Progenitor cell of endocrine pancreas (in vitro differentiated cells): ENCODE measurements at regions not wholly inside any gene's neighbourhood (a gene's known extent, or its start where the extent isn't known, plus 50 kb on each side); places are given as distances from the start of the nearest gene placed in this dataset.

Experiments used
- DNase-seq: peaks from one replicate; pipeline ENCODE4 v3.0.0; 2021; ENCODE audit warnings: low spot score; ENCODE audit not compliant: unreplicated experiment
- H3K27ac Mint-ChIP-seq: 2 replicates; pipeline ENCODE4 v1.8.0; 2021; ENCODE audit warnings: mild to moderate bottlenecking, moderate library complexity, mixed read lengths
- H3K27me3 Mint-ChIP-seq: 2 replicates; pipeline ENCODE4 v1.8.0; 2021; ENCODE audit warnings: mixed read lengths
- H3K36me3 Mint-ChIP-seq: 2 replicates; pipeline ENCODE4 v1.8.0; 2022; ENCODE audit warnings: mixed read lengths; ENCODE audit not compliant: insufficient read depth
- H3K4me1 Mint-ChIP-seq: 2 replicates; pipeline ENCODE4 v1.8.0; 2021; ENCODE audit warnings: low read depth, mixed read lengths
- H3K4me3 Mint-ChIP-seq: 2 replicates; pipeline ENCODE4 v1.8.0; 2021; ENCODE audit warnings: low read depth, mild to moderate bottlenecking, moderate library complexity, mixed read lengths
- H3K9me3 Mint-ChIP-seq: 2 replicates; pipeline ENCODE4 v1.8.0; 2021; ENCODE audit warnings: low read depth, mixed read lengths
- TF ChIP-seq, protein P1 (sequence below): fragments of 200-600 bp; sonication (generic); IDR thresholded peaks from one replicate; pipeline ENCODE4 v1.5.0; 2021; ENCODE audit warnings: antibody characterized with exemption, mild to moderate bottlenecking; ENCODE audit not compliant: unreplicated experiment

GRCh38 chr7:81167934-81168333 is 249.1 kb upstream of the SEMA3C start:
- H3K4me3 Mint-ChIP-seq, result no peak overlapping the region
- peaks cover 10% of the 10 kb centered on the region for H3K4me1 Mint-ChIP-seq
- TF ChIP-seq, protein P1, sequence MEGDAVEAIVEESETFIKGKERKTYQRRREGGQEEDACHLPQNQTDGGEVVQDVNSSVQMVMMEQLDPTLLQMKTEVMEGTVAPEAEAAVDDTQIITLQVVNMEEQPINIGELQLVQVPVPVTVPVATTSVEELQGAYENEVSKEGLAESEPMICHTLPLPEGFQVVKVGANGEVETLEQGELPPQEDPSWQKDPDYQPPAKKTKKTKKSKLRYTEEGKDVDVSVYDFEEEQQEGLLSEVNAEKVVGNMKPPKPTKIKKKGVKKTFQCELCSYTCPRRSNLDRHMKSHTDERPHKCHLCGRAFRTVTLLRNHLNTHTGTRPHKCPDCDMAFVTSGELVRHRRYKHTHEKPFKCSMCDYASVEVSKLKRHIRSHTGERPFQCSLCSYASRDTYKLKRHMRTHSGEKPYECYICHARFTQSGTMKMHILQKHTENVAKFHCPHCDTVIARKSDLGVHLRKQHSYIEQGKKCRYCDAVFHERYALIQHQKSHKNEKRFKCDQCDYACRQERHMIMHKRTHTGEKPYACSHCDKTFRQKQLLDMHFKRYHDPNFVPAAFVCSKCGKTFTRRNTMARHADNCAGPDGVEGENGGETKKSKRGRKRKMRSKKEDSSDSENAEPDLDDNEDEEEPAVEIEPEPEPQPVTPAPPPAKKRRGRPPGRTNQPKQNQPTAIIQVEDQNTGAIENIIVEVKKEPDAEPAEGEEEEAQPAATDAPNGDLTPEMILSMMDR, result no peak
- H3K27me3 Mint-ChIP-seq, result no peaks in the 10 kb centered on the region
- no peak for DNase-seq
- H3K27ac Mint-ChIP-seq, result no peak overlapping the region
- peaks cover 3% of the 10 kb centered on the region for H3K9me3 Mint-ChIP-seq
- H3K36me3 Mint-ChIP-seq, result peaks cover 1% of the 10 kb centered on the region

DNA sequence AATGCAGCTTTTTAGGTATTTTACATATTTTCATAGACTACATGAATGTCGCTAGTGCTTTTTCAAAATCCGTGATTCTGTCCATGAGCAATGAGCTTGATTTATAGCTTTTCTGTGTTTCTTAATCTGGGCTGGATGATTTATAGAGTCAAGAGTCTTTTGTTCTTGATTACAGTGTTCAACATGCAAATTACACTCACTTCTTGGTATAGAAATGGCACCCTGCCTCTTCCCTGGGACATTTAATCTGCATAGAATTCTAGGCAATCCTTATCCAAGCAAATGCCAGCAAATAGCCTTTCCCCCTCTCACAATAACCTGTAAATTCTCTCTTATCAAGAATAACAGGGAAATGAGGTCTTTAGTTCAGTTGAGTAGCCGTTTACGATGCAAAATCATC is 246.2 kb upstream of the SEMA3C start:
- H3K27me3 Mint-ChIP-seq, result no peaks in the 10 kb centered on the region
- no peak overlapping the region for H3K4me3 Mint-ChIP-seq
- peaks cover 12% of the 10 kb centered on the region for H3K4me1 Mint-ChIP-seq

GRCh38 chr7:81162771-81163525 is 244.1 kb upstream of the SEMA3C start:
- peaks cover 8% of the 10 kb centered on the region for H3K36me3 Mint-ChIP-seq
- peaks cover 21% of the 10 kb centered on the region for H3K4me1 Mint-ChIP-seq
- no peak for DNase-seq
- H3K27me3 Mint-ChIP-seq, result no peaks in the 10 kb centered on the region
- H3K4me3 Mint-ChIP-seq, result no peak overlapping the region
- TF ChIP-seq, protein P1, result no peak
- H3K9me3 Mint-ChIP-seq, result peaks cover 11% of the 10 kb centered on the region
- H3K27ac Mint-ChIP-seq, result no peak overlapping the region

More for the DNA sequence above, 246.2 kb upstream of the SEMA3C start:
- no peak for DNase-seq
- H3K27ac Mint-ChIP-seq, result no peak overlapping the region
- TF ChIP-seq, protein P1, result no peak
- peaks cover 14% of the 10 kb centered on the region for H3K9me3 Mint-ChIP-seq
- peaks cover 7% of the 10 kb centered on the region for H3K36me3 Mint-ChIP-seq

- Mint-ChIP-seq H3K27ac (no peak overlapping the region), H3K27me3 (no peaks in the 10 kb centered on the region), H3K4me3 (no peak overlapping the region), H3K36me3 (peaks cover 8% of the 10 kb centered on the region), H3K4me1 (peaks cover 26% of the 10 kb centered on the region), H3K9me3 (peaks cover 11% of the 10 kb centered on the region)
- TF ChIP-seq, protein P1, result no peak
- no peak for DNase-seq
These were observed 243.4 kb upstream of the SEMA3C start for GRCh38 chr7:81162234-81162633.

DNA sequence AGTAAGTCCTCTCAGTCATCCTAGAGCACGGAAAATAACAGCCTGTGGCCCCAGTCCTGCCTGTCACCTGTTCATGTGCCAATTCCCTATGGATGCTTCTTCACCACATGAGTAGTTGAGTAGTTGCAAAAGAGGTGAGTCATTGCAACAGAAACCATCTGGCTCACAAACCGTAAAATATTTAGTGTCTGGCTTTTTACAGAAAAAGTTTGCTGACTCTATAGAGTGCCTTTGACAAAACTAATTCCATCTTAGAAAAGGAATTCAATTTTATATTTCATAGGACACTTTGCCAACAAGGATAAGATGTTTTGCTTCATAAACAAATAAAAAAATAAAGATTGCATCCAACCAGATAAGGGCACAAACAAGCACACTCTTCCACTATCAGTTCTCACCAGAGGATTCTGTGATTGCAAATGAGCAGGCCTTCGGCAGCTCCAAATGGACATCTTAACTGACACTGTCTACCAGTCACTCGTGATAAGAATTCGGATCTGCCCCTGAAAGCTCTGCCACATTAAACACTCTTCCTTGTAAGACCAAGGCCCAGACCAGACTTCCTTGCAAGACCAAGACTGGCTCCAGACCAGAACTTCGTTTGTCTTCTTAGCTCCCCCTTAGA is 242.7 kb upstream of the SEMA3C start:
- Mint-ChIP-seq H3K4me1 (peaks cover 33% of the 10 kb centered on the region), H3K27me3 (no peaks in the 10 kb centered on the region), H3K36me3 (peaks cover 8% of the 10 kb centered on the region), H3K9me3 (peaks cover 11% of the 10 kb centered on the region), H3K4me3 (no peak overlapping the region), H3K27ac (peak overlapping the region; percentile 78)
- DNase-seq, result no peak
- TF ChIP-seq, protein P1, result no peak
